Fibroblast of peridontal ligament (primary cell): ENCODE measurements at regions not wholly inside any gene's neighbourhood (a gene's known extent, or its start where the extent isn't known, plus 50 kb on each side); places are given as distances from the start of the nearest gene placed in this dataset.

Source experiments
- DNase-seq: peaks from one replicate; pipeline ENCODE4 v3.0.0-alpha.2; 2010; ENCODE audit errors: extremely low read depth

GRCh38 chr3:160130071-160130470, 95.2 kb upstream of the C3orf80 start:
- DNase-seq: no peak

GRCh38 chr3:160130950-160131349, 94.3 kb upstream of the C3orf80 start:
- DNase-seq: peak; percentile 80

- peak; percentile 66 for DNase-seq
These were observed 93.0 kb upstream of the C3orf80 start for GRCh38 chr3:160132226-160132625.

GRCh38 chr3:160133757-160134156, 91.5 kb upstream of the C3orf80 start:
- DNase-seq: no peak

GRCh38 chr3:160134454-160134853, 90.8 kb upstream of the C3orf80 start:
- DNase-seq: no peak

GRCh38 chr3:160134964-160135363, 90.3 kb upstream of the C3orf80 start:
- DNase-seq: peak; percentile 88

- no peak for DNase-seq
These were observed 89.4 kb upstream of the C3orf80 start for GRCh38 chr3:160135851-160136250.

- DNase-seq: no peak
These were observed 88.8 kb upstream of the C3orf80 start for GRCh38 chr3:160136421-160136820.

GRCh38 chr3:160139291-160139690, 85.9 kb upstream of the C3orf80 start:
- no peak for DNase-seq

GRCh38 chr3:160140756-160141155, 84.5 kb upstream of the C3orf80 start:
- DNase-seq: no peak

- no peak for DNase-seq
These were observed 83.6 kb upstream of the C3orf80 start for GRCh38 chr3:160141485-160142185.

- no peak for DNase-seq
These were observed 81.7 kb upstream of the C3orf80 start for GRCh38 chr3:160143482-160143881.

- no peak for DNase-seq
These were observed 75.2 kb upstream of the C3orf80 start for GRCh38 chr3:160150066-160150465.

GRCh38 chr3:160150525-160150924, 74.7 kb upstream of the C3orf80 start:
- peak; percentile 75 for DNase-seq

GRCh38 chr3:160152638-160153037, 72.6 kb upstream of the C3orf80 start:
- no peak for DNase-seq

GRCh38 chr3:160154033-160154432, 71.2 kb upstream of the C3orf80 start:
- DNase-seq: no peak

- no peak for DNase-seq
These were observed 70.6 kb upstream of the C3orf80 start for GRCh38 chr3:160154596-160154995.

- DNase-seq: no peak
These were observed 67.9 kb upstream of the C3orf80 start for GRCh38 chr3:160157321-160157720.

- no peak for DNase-seq
These were observed 65.9 kb upstream of the C3orf80 start for GRCh38 chr3:160159341-160159740.

- no peak for DNase-seq
These were observed 65.4 kb upstream of the C3orf80 start for GRCh38 chr3:160159806-160160205.

GRCh38 chr3:160161921-160162320, 63.3 kb upstream of the C3orf80 start:
- no peak for DNase-seq

GRCh38 chr3:160162440-160162839, 62.8 kb upstream of the C3orf80 start:
- DNase-seq: no peak

- DNase-seq: peak; percentile 75
These were observed 61.9 kb upstream of the C3orf80 start for GRCh38 chr3:160163229-160163878.

GRCh38 chr3:160168246-160168645, 57.0 kb upstream of the C3orf80 start:
- DNase-seq: no peak
